Neutrophil (primary cell): ENCODE measurements at regions not wholly inside any gene's neighbourhood (a gene's known extent, or its start where the extent isn't known, plus 50 kb on each side); places are given as distances from the start of the nearest gene placed in this dataset.

Experiments used
- H3K27ac ChIP-seq: fragments of 200-600 bp; sonication (generic); 2 replicates; pipeline ENCODE4 v1.5.1; 2016; ENCODE audit warnings: mild to moderate bottlenecking, moderate library complexity
- H3K27me3 ChIP-seq: fragments of 200-600 bp; sonication (generic); 2 replicates; pipeline ENCODE4 v1.6.0; 2016; ENCODE audit warnings: mild to moderate bottlenecking
- H3K36me3 ChIP-seq: fragments of 200-600 bp; sonication (generic); 2 replicates; pipeline ENCODE4 v1.5.1; 2017
- H3K4me1 ChIP-seq, 2 experiments: fragments of 200-600 bp in 1 of 2; sonication (generic) in 1 of 2; 1 replicate in 1 of 2; 2 replicates in 1 of 2; pipeline versions ENCODE4 v1.5.1 to v1.6.1; 2013 to 2016; ENCODE audit warnings: low read depth in 1 of 2, low read length in 1 of 2, mild to moderate bottlenecking in 1 of 2, moderate library complexity in 1 of 2; ENCODE audit not compliant: control insufficient read depth in 1 of 2, insufficient read depth in 1 of 2
- H3K4me3 ChIP-seq, 2 experiments: fragments of 200-600 bp in 1 of 2; sonication (generic) in 1 of 2; 1 replicate in 1 of 2; 2 replicates in 1 of 2; pipeline ENCODE4 v1.5.1; 2013 to 2016; ENCODE audit warnings: low read depth in 1 of 2, low read length in 1 of 2, mild to moderate bottlenecking in 1 of 2, moderate library complexity in 1 of 2
- H3K9me3 ChIP-seq: fragments of 200-600 bp; sonication (generic); 2 replicates; pipeline ENCODE4 v1.5.1; 2016
- TF ChIP-seq, protein P1 (sequence below): fragments of 200-600 bp; sonication (generic); IDR thresholded peaks from 2 replicates; pipeline ENCODE4 v1.5.1; 2016; ENCODE audit warnings: antibody characterized with exemption

DNA sequence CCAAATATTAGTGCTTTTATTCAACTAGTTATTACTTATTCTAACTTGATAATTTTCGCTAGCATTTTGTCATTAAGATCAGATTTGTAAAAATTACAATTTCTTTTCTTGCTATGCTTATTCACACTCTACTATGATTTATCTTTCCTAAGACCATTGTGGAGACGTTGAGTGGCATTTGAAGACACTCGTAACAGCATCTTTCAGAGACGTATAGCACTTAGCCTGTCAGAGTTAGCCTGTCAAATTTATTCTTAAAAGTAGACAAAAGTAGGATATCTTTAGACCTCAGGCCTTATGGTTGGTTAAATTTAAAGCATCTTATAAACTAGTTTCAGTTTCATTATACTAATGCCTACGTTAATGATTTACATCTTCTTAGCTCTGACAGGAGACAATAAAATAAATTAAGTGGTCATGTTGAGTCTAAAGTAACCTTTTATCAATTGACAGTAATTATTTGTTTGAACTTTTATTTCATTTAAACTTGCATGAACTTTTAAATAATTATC lies 1410.1 kb downstream of the MRPL39 start:
- H3K9me3 ChIP-seq: no peaks in the 10 kb centered on the region
- TF ChIP-seq, protein P1, sequence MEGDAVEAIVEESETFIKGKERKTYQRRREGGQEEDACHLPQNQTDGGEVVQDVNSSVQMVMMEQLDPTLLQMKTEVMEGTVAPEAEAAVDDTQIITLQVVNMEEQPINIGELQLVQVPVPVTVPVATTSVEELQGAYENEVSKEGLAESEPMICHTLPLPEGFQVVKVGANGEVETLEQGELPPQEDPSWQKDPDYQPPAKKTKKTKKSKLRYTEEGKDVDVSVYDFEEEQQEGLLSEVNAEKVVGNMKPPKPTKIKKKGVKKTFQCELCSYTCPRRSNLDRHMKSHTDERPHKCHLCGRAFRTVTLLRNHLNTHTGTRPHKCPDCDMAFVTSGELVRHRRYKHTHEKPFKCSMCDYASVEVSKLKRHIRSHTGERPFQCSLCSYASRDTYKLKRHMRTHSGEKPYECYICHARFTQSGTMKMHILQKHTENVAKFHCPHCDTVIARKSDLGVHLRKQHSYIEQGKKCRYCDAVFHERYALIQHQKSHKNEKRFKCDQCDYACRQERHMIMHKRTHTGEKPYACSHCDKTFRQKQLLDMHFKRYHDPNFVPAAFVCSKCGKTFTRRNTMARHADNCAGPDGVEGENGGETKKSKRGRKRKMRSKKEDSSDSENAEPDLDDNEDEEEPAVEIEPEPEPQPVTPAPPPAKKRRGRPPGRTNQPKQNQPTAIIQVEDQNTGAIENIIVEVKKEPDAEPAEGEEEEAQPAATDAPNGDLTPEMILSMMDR: no peak
- H3K27ac ChIP-seq: no peak overlapping the region
- H3K4me1 ChIP-seq: no peaks in the 10 kb centered on the region
- H3K4me3 ChIP-seq: no peak overlapping the region
- no peaks in the 10 kb centered on the region for H3K27me3 ChIP-seq
- no peaks in the 10 kb centered on the region for H3K36me3 ChIP-seq

DNA sequence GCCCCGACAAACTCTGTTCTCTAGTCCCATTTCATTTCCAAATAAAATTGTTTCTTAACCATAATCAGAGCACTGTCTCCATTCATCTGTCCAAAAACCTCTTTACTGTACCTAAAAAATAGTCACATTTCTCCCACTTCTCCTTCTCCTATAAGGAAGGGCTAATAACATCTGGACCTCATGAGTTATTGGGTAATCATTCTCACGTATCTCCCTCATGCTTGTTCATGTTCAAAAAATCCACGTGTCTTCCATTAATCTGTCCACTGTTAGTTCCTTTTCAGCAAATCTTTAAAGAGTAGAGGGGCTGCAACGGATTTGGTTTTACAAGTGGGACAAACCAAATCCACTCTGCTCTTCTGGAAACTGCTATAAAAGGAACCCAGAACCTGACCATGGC lies 1418.8 kb downstream of the MRPL39 start:
- H3K27me3 ChIP-seq: no peaks in the 10 kb centered on the region
- no peaks in the 10 kb centered on the region for H3K4me1 ChIP-seq
- no peaks in the 10 kb centered on the region for H3K9me3 ChIP-seq
- no peak overlapping the region for H3K27ac ChIP-seq
- H3K4me3 ChIP-seq: no peak overlapping the region
- H3K36me3 ChIP-seq: no peaks in the 10 kb centered on the region
- TF ChIP-seq, protein P1: no peak

DNA sequence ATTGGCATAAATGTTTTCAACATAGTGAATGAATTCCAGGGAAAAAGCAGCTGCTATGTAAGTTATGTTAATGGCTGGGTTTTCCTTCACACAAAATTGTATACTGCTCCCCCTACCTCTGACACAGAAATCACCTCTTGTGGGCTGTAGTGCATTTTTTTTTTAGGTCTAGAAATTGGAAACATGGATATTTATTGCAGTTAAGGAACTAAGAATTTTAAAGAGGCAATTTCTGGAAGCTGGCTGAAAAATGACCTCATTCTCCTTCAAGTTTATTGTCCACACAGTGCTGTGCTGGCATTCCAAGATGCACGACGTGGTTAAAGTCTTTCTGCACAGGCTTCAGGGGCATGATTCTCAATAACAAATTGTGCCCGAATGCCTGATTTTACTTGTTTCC lies 1424.2 kb downstream of the MRPL39 start:
- Histone ChIP-seq H3K36me3 (no peaks in the 10 kb centered on the region), H3K4me3 (no peak overlapping the region), H3K4me1 (no peaks in the 10 kb centered on the region), H3K27ac (no peak overlapping the region), H3K27me3 (no peaks in the 10 kb centered on the region), H3K9me3 (no peaks in the 10 kb centered on the region)
- TF ChIP-seq, protein P1: no peak

DNA sequence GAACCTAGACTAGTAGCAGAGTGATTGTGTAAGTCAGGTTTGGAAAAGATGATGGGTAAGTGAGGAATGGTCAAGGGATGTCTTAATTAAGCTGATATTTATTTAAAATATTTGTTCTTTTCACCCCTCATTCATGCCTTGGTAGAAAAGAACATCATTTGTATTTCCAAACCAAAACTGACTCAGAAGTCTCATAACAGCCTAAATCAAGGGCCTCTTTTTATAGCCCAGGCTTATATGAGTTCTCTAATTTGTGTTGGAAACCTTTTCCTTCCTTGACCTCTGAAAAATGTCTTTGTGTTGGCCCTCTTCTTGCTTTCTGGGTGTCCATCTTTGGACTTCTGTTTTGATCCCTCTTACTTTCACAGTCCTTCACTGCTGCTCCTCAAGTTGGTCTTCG lies 1428.2 kb downstream of the MRPL39 start:
- H3K4me1 ChIP-seq: no peaks in the 10 kb centered on the region
- H3K36me3 ChIP-seq: no peaks in the 10 kb centered on the region
- TF ChIP-seq, protein P1: no peak
- no peak overlapping the region for H3K4me3 ChIP-seq
- H3K9me3 ChIP-seq: no peaks in the 10 kb centered on the region
- H3K27ac ChIP-seq: no peak overlapping the region
- H3K27me3 ChIP-seq: no peaks in the 10 kb centered on the region

DNA sequence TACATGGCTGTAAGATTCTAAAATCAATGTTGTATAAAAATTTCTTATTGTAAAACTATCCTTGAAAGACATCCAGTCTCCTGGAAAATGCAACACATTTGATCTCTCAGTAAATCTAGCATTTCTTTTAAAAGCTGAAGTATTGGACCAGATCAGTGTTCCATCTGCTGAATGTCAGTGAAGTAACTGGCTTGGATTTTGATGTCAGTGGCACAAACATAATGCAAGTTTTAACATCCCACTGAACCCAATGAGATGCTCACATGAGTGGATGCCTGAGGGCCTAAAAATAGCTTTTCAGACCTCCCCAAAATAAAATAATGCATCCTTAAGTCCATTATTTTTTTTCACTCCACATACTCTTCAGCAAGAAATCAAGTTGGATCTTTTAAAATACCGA lies 1432.2 kb downstream of the MRPL39 start:
- Histone ChIP-seq H3K27ac (no peak overlapping the region), H3K27me3 (no peaks in the 10 kb centered on the region), H3K4me1 (no peaks in the 10 kb centered on the region), H3K4me3 (no peak overlapping the region), H3K9me3 (no peaks in the 10 kb centered on the region), H3K36me3 (no peaks in the 10 kb centered on the region)
- TF ChIP-seq, protein P1: no peak

DNA sequence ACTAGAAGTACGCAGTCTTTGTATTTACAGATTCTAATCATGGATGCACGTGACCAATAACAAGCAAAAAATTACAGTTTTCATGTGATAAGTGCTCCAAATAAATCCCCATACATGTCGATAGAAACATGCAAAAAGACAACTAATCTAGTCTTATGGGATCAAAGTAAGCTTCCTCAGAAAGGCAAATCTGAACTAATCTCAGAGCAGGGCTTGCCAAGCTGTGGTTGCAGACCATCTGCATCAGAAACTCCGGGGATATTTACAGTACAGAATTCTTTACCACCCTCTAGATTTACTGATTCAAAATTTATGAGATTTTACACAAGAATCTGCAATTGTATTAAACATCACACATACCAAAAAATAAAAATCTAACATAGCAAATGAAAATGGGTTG lies 1435.5 kb downstream of the MRPL39 start:
- Histone ChIP-seq H3K27me3 (no peaks in the 10 kb centered on the region), H3K4me1 (no peaks in the 10 kb centered on the region), H3K27ac (no peak overlapping the region), H3K4me3 (no peak overlapping the region), H3K9me3 (no peaks in the 10 kb centered on the region), H3K36me3 (no peaks in the 10 kb centered on the region)
- TF ChIP-seq, protein P1: no peak
